Mucosa of descending colon (tissue), 3 donors: ENCODE measurements at regions not wholly inside any gene's neighbourhood (a gene's known extent, or its start where the extent isn't known, plus 50 kb on each side); places are given as distances from the start of the nearest gene placed in this dataset.

Experiments used
- ATAC-seq: fragments of 200-7000 bp; cut with Tn5 transposase; one replicate; pipeline ENCODE4 v1.9.1; 2020; ENCODE audit warnings: mild to moderate bottlenecking, moderate library complexity
- DNase-seq, 3 donors: peaks; one replicate each; pipeline ENCODE4 v3.0.0-alpha.2; 2020
- H3K36me3 ChIP-seq: fragments of 200-600 bp; one replicate; pipeline ENCODE4 v1.8.0; 2021; ENCODE audit warnings: low read depth, mild to moderate bottlenecking
- H3K4me1 ChIP-seq: fragments of 200-600 bp; one replicate; pipeline ENCODE4 v1.8.0; 2021; ENCODE audit warnings: low read depth, mild to moderate bottlenecking
- H3K4me3 ChIP-seq: fragments of 200-600 bp; one replicate; pipeline ENCODE4 v1.8.0; 2021; ENCODE audit warnings: mild to moderate bottlenecking
- H3K9me3 ChIP-seq: fragments of 200-600 bp; one replicate; pipeline ENCODE4 v1.8.0; 2021; ENCODE audit warnings: mild to moderate bottlenecking
- CTCF ChIP-seq: fragments of 200-600 bp; IDR thresholded peaks from one replicate; pipeline ENCODE4 v1.8.0; 2022; ENCODE audit warnings: antibody characterized with exemption, mild to moderate bottlenecking
- intact Hi-C, 2 donors: fragments of 100-400 bp; cut with DNase I in 1 of 2; cut with micrococcal nuclease in 1 of 2; formaldehyde crosslinking; loops; one replicate each; pipeline versions ENCODE4 v1.11.0 to v1.11.1; 2022; cut with DNase I, micrococcal nuclease
- donor health status: DM: no; HTN: no; CAD: no; lungs with moderate emphysema.
- donor health status: DM: no; HTN: no; CAD: no.
- donor health status: DM: no; HTN: yes; CAD: no.

GRCh38 chr10:57162231-57162630 is 801.2 kb upstream of the ZWINT start:
- Histone ChIP-seq H3K4me3 (no peak overlapping the region), H3K4me1 (peaks cover 4% of the 10 kb centered on the region), H3K36me3 (no peaks in the 10 kb centered on the region), H3K9me3 (no peaks in the 10 kb centered on the region)
- no peak for TF ChIP-seq CTCF
- intact Hi-C loops: no loop called here
- DNase-seq (peak in 1 of 3 donors; percentile 25), ATAC-seq (peak; percentile 98)

GRCh38 chr10:57161157-57161556 is 800.1 kb upstream of the ZWINT start:
- ATAC-seq: no peak
- DNase-seq: no peak
- intact Hi-C loops: no loop called here
- no peaks in the 10 kb centered on the region for H3K9me3 ChIP-seq
- no peaks in the 10 kb centered on the region for H3K36me3 ChIP-seq
- peaks cover 4% of the 10 kb centered on the region for H3K4me1 ChIP-seq
- no peak for TF ChIP-seq CTCF
- H3K4me3 ChIP-seq: no peak overlapping the region

GRCh38 chr10:57145548-57145947 is 784.5 kb upstream of the ZWINT start:
- Histone ChIP-seq H3K4me1 (no peaks in the 10 kb centered on the region), H3K9me3 (no peaks in the 10 kb centered on the region), H3K4me3 (no peak overlapping the region), H3K36me3 (no peaks in the 10 kb centered on the region)
- TF ChIP-seq CTCF: no peak
- no peak for ATAC-seq
- intact Hi-C loops: no loop called here
- no peak for DNase-seq

DNA sequence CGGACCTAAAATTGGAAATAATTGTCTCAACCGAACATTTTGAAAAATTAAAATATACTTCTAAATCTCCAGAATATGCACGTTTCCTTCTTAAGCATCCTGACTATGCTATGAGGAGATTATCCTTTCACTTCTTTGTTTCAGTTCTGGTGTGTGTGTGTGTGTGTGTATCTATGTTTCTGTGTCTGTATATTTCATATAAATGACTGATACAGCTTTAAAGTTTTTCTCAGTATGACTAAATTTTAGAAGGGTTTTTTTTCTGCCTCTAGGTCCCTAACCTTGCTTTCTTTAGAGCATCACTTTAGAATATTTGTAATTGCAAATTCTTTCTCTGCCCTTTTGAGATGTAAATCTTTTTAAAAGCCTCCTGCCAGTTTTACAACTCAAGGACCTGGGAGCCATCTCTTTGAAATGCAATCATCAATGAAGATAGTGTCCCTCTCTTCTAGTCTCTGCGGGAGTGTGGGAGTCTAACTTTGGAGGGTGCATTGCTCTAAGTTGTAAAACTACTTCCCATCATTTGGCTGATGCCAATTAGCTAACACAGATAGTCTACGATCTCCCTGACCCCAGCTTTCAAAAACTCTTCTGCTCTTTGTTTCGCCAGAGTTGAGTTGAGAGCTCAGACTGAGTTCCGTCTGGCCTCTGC is 782.0 kb upstream of the ZWINT start:
- no peak for TF ChIP-seq CTCF
- H3K4me3 ChIP-seq: no peak overlapping the region
- H3K4me1 ChIP-seq: no peaks in the 10 kb centered on the region
- H3K9me3 ChIP-seq: peaks cover 3% of the 10 kb centered on the region
- DNase-seq: no peak
- H3K36me3 ChIP-seq: no peaks in the 10 kb centered on the region
- no peak for ATAC-seq
- intact Hi-C loops: no loop called here

DNA sequence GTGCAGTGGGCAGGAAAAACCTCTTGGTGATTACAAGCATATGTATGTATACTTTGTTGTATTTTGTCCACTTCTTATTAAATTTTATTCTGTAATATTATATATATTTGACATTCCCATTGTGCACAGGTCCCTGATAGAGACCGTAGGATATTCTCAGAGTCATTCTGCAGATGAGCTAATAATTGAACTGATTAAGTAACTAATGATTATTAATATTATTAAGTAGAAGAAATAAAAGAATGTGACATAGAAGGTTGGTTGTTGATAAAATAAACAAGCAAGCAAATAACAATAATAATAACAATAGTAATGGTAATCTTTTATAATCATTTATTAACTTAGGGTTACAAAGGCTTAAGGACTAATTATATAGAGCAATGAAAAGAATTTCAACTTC is 780.6 kb upstream of the ZWINT start:
- Histone ChIP-seq H3K36me3 (no peaks in the 10 kb centered on the region), H3K4me3 (no peak overlapping the region), H3K4me1 (no peaks in the 10 kb centered on the region), H3K9me3 (peaks cover 3% of the 10 kb centered on the region)
- DNase-seq (no peak), ATAC-seq (no peak)
- intact Hi-C loops: no loop called here
- TF ChIP-seq CTCF: no peak

DNA sequence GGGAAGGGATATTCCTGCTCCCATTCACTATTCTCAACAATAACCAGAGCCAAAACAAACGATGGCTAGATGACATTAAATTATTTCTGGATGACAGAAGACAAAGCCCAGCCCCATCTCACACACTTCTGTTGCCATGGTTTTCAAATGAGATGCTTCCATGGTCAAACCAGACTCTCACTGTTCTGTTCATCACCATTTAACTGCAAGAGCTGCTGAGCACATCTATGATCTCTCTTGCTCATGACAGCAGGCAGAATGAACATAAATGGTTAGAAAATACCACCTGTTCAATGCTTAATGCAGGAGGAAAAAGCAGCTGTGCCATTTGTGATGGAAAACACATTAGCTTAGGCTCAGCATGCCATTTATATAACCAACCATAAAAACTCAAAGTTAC is 758.6 kb upstream of the ZWINT start:
- ATAC-seq (no peak), DNase-seq (no peak)
- no peak for TF ChIP-seq CTCF
- no peaks in the 10 kb centered on the region for H3K9me3 ChIP-seq
- H3K36me3 ChIP-seq: no peaks in the 10 kb centered on the region
- H3K4me1 ChIP-seq: no peaks in the 10 kb centered on the region
- intact Hi-C loops: no loop called here
- no peak overlapping the region for H3K4me3 ChIP-seq
